Fibroblast of lung (primary cell): ENCODE measurements at regions not wholly inside any gene's neighbourhood (a gene's known extent, or its start where the extent isn't known, plus 50 kb on each side); places are given as distances from the start of the nearest gene placed in this dataset.

ENCODE experiments used
- DNase-seq, 2 donors: peaks; one replicate each; pipeline versions ENCODE4 v3.0.0 to v3.0.0-alpha.2; 2010; ENCODE audit warnings: low read depth in 2 of 2
- H2AFZ ChIP-seq: 2 replicates; pipeline ENCODE4 v1.5.1; 2012; ENCODE audit warnings: low read length, control low read depth, inconsistent platforms
- H3K27ac ChIP-seq: 2 replicates; pipeline ENCODE4 v1.5.1; 2011; ENCODE audit warnings: low read length, control low read depth; ENCODE audit not compliant: insufficient read depth
- H3K27me3 ChIP-seq: 2 replicates; pipeline ENCODE4 v1.5.1; 2011; ENCODE audit warnings: mild to moderate bottlenecking, low read length; ENCODE audit not compliant: control insufficient read depth, insufficient read depth
- H3K36me3 ChIP-seq: 2 replicates; pipeline ENCODE4 v1.5.1; 2011; ENCODE audit warnings: low read length; ENCODE audit not compliant: control insufficient read depth, insufficient read depth
- H3K4me1 ChIP-seq: 2 replicates; pipeline ENCODE4 v1.5.1; 2011; ENCODE audit warnings: low read length; ENCODE audit not compliant: control insufficient read depth, insufficient read depth; ENCODE audit errors: extremely low read depth
- H3K4me2 ChIP-seq: 2 replicates; pipeline ENCODE4 v1.5.1; 2011; ENCODE audit warnings: low read length, control low read depth; ENCODE audit not compliant: insufficient read depth; ENCODE audit errors: extremely low read depth
- H3K4me3 ChIP-seq, 4 experiments: fragments of 200-600 bp in 1 of 4; sonication (generic) in 1 of 4; replicated peaks in 1 of 4; 2 replicates each; pipeline ENCODE4 v1.5.1; 2011 to 2016; ENCODE audit warnings: low read length in 4 of 4, low read depth in 3 of 4, mild to moderate bottlenecking in 3 of 4, control low read depth in 2 of 4, inconsistent platforms in 1 of 4, mixed read lengths in 1 of 4; ENCODE audit not compliant: insufficient read depth in 1 of 4; ENCODE audit errors: control extremely low read depth in 1 of 4
- H3K79me2 ChIP-seq: 2 replicates; pipeline ENCODE4 v1.5.1; 2012; ENCODE audit warnings: mild to moderate bottlenecking, low read length, inconsistent platforms; ENCODE audit not compliant: control insufficient read depth, insufficient read depth
- H3K9ac ChIP-seq: 2 replicates; pipeline ENCODE4 v1.5.1; 2011; ENCODE audit warnings: mild to moderate bottlenecking, low read length, control low read depth; ENCODE audit not compliant: insufficient read depth
- H3K9me3 ChIP-seq: 2 replicates; pipeline ENCODE4 v1.5.1; 2012; ENCODE audit warnings: low read depth, low read length; ENCODE audit not compliant: control insufficient read depth, insufficient read depth
- H4K20me1 ChIP-seq: 2 replicates; pipeline ENCODE4 v1.5.1; 2011; ENCODE audit warnings: low read length; ENCODE audit not compliant: control insufficient read depth, insufficient read depth; ENCODE audit errors: extremely low read depth
- CTCF ChIP-seq, 2 donors: IDR thresholded peaks in 1 of 2; conservative IDR thresholded peaks in 1 of 2; 1 replicate in 1 of 2; 2 replicates in 1 of 2; pipeline ENCODE4 v1.5.1; 2011 to 2012; ENCODE audit warnings: low read length in 2 of 2, control low read depth in 1 of 2, inconsistent platforms in 1 of 2, low read depth in 1 of 2, mild to moderate bottlenecking in 1 of 2
- EZH2 ChIP-seq: IDR thresholded peaks from 2 replicates; pipeline ENCODE4 v1.5.1; 2012; ENCODE audit warnings: low read length, control low read depth, mild to moderate bottlenecking; ENCODE audit errors: missing control alignments

GRCh38 chr14:21924479-21924878 lies 250.9 kb upstream of the OR4E1 start:
- H3K4me2 ChIP-seq, result no peak overlapping the region
- H3K27me3 ChIP-seq, result no peaks in the 10 kb centered on the region
- no peak overlapping the region for H3K27ac ChIP-seq

GRCh38 chr14:21923820-21924219 lies 250.2 kb upstream of the OR4E1 start:
- no peaks in the 10 kb centered on the region for H4K20me1 ChIP-seq
- no peak overlapping the region for H2AFZ ChIP-seq
- DNase-seq, result no peak
- no peaks in the 10 kb centered on the region for H3K36me3 ChIP-seq
- no peaks in the 10 kb centered on the region for H3K4me1 ChIP-seq
- no peaks in the 10 kb centered on the region for H3K9me3 ChIP-seq
- TF ChIP-seq EZH2, result no peak
- no peak for TF ChIP-seq CTCF (conservative IDR thresholded peaks at IDR 0.05 in 1 of 2, IDR thresholded peaks at IDR 0.05 in 1 of 2; ENCODE audit: low read depth in 1 of 2, low read length in 2 of 2)
- no peak overlapping the region for H3K4me2 ChIP-seq
- H3K9ac ChIP-seq, result no peak overlapping the region
- no peaks in the 10 kb centered on the region for H3K27me3 ChIP-seq
- H3K27ac ChIP-seq, result no peak overlapping the region
- no peaks in the 10 kb centered on the region for H3K79me2 ChIP-seq
- no peak overlapping the region for H3K4me3 ChIP-seq

More at GRCh38 chr14:21924479-21924878, 250.9 kb upstream of the OR4E1 start:
- Histone ChIP-seq H3K79me2 (no peaks in the 10 kb centered on the region), H3K36me3 (no peaks in the 10 kb centered on the region), H3K4me3 (no peak overlapping the region), H3K9me3 (no peaks in the 10 kb centered on the region), H3K4me1 (no peaks in the 10 kb centered on the region), H4K20me1 (no peaks in the 10 kb centered on the region), H3K9ac (no peak overlapping the region), H2AFZ (no peak overlapping the region)
- DNase-seq, result no peak
- no peak for TF ChIP-seq CTCF (conservative IDR thresholded peaks at IDR 0.05 in 1 of 2, IDR thresholded peaks at IDR 0.05 in 1 of 2; ENCODE audit: low read depth in 1 of 2, low read length in 2 of 2)
- no peak for TF ChIP-seq EZH2

- no peaks in the 10 kb centered on the region for H4K20me1 ChIP-seq
- no peak for DNase-seq
- H3K79me2 ChIP-seq, result no peaks in the 10 kb centered on the region
- TF ChIP-seq EZH2, result no peak
- TF ChIP-seq CTCF (conservative IDR thresholded peaks at IDR 0.05 in 1 of 2, IDR thresholded peaks at IDR 0.05 in 1 of 2; ENCODE audit: low read depth in 1 of 2, low read length in 2 of 2), result no peak
- no peak overlapping the region for H3K4me3 ChIP-seq
- H3K4me2 ChIP-seq, result no peak overlapping the region
- no peak overlapping the region for H2AFZ ChIP-seq
- no peaks in the 10 kb centered on the region for H3K36me3 ChIP-seq
- H3K9ac ChIP-seq, result no peak overlapping the region
- H3K4me1 ChIP-seq, result no peaks in the 10 kb centered on the region
- H3K27ac ChIP-seq, result no peak overlapping the region
- H3K9me3 ChIP-seq, result no peaks in the 10 kb centered on the region
- H3K27me3 ChIP-seq, result no peaks in the 10 kb centered on the region
Measured at GRCh38 chr14:21921453-21921852, 247.8 kb upstream of the OR4E1 start.
